HepG2 (cell line): ENCODE measurements at regions not wholly inside any gene's neighbourhood (a gene's known extent, or its start where the extent isn't known, plus 50 kb on each side); places are given as distances from the start of the nearest gene placed in this dataset.

Source experiments
- ATAC-seq: fragments of 200-7000 bp; cut with Tn5 transposase; 3 replicates; pipeline ENCODE4 v1.9.1; 2020; ENCODE audit warnings: mild to moderate bottlenecking, moderate library complexity
- BruUV-seq: library from RNA; stranded (reverse); fragments of 400-500 nt; replicated peaks from 2 replicates; lab custom pipeline; 2021; lab: Mats Ljungman, UMichigan
- CTCF ChIA-PET: fragments of 300-600 bp; formaldehyde crosslinking; extraction: SDS; loops from one replicate; lab custom pipeline; 2021; ENCODE audit warnings: low total read pairs, inconsistent platforms, low intra/inter-chr PET ratio; lab: Yijun Ruan, JAX
- POLR2A ChIA-PET: fragments of 350-600 bp; sonication (Branson Sonifier 250); formaldehyde crosslinking; loops from one replicate; lab custom pipeline; 2020; ENCODE audit warnings: antibody characterized with exemption, inconsistent platforms; lab: Yijun Ruan, JAX
- DNase-seq: peaks from one replicate; pipeline ENCODE4 v3.0.0-alpha.2; 2015; ENCODE audit warnings: low spot score
- FAIRE-seq: peaks from 3 replicates; lab custom pipeline; 2011; peaks lifted over from hg19 to GRCh38; lab: Jason Lieb, UNC
- H2AFZ ChIP-seq: one replicate; pipeline ENCODE4 v1.6.1; 2011; ENCODE audit warnings: low read length, inconsistent platforms
- H3K27ac ChIP-seq: fragments of 300-600 bp; 3 replicates; pipeline ENCODE4 v1.8.0; 2011; ENCODE audit warnings: mixed run types, mild to moderate bottlenecking, mixed read lengths, low read length, inconsistent platforms; ENCODE audit not compliant: insufficient read depth; ENCODE audit errors: extremely low read length
- H3K27me3 ChIP-seq, 2 experiments: fragments of 200-600 bp in 1 of 2; 2 replicates in 1 of 2; 3 replicates in 1 of 2; pipeline versions ENCODE4 v1.6.0 to v1.8.0; 2011; ENCODE audit warnings: low read length in 2 of 2, mild to moderate bottlenecking in 2 of 2, moderate library complexity in 2 of 2, inconsistent platforms in 1 of 2; ENCODE audit not compliant: insufficient read depth in 2 of 2, control insufficient read depth in 1 of 2
- H3K36me3 ChIP-seq, 2 experiments: fragments of 200-600 bp in 1 of 2; replicated peaks in 1 of 2; 2 replicates in 1 of 2; 3 replicates in 1 of 2; pipeline versions ENCODE4 v1.5.1 to v1.8.0; 2011; ENCODE audit warnings: low read length in 2 of 2, inconsistent platforms in 1 of 2; ENCODE audit not compliant: insufficient read depth in 2 of 2, control insufficient read depth in 1 of 2
- H3K4me1 ChIP-seq: 2 replicates; pipeline ENCODE4 v1.5.1; 2012; ENCODE audit warnings: low read length, inconsistent platforms; ENCODE audit not compliant: insufficient read depth
- H3K4me2 ChIP-seq: 2 replicates; pipeline ENCODE4 v1.6.0; 2011; ENCODE audit warnings: low read depth, low read length, inconsistent platforms
- H3K4me3 ChIP-seq, 3 experiments: fragments of 200-600 bp in 1 of 3; sonication (generic), shearing (Covaris generic) in 1 of 3; replicated peaks in 1 of 3; 2 replicates each; pipeline ENCODE4 v1.5.1; 2011 to 2016; ENCODE audit warnings: low read length in 3 of 3, inconsistent platforms in 2 of 3, low read depth in 2 of 3, mild to moderate bottlenecking in 2 of 3, control low read depth in 1 of 3, mixed read lengths in 1 of 3; ENCODE audit not compliant: insufficient read depth in 1 of 3
- H3K79me2 ChIP-seq: one replicate; pipeline ENCODE4 v1.6.1; 2011; ENCODE audit warnings: low read length, inconsistent platforms; ENCODE audit not compliant: insufficient read depth
- H3K9ac ChIP-seq: 2 replicates; pipeline ENCODE4 v1.6.0; 2011; ENCODE audit warnings: mild to moderate bottlenecking, low read depth, low read length, inconsistent platforms; ENCODE audit not compliant: insufficient read depth
- H3K9me3 ChIP-seq: 2 replicates; pipeline ENCODE4 v1.5.1; 2012; ENCODE audit warnings: mild to moderate bottlenecking, low read length
- H4K20me1 ChIP-seq: 2 replicates; pipeline ENCODE4 v1.6.0; 2011; ENCODE audit warnings: inconsistent platforms, mild to moderate bottlenecking, low read length, moderate library complexity; ENCODE audit not compliant: insufficient read depth
- ATF7 ChIP-seq, 2 experiments: fragments of 450-650 bp in 1 of 2; sonication (generic) in 1 of 2; formaldehyde crosslinking in 1 of 2; IDR thresholded peaks; 2 replicates each; pipeline versions ENCODE4 v1.4.0 to v1.6.1; 2016 to 2020; ENCODE audit warnings: antibody characterized with exemption in 1 of 2, mild to moderate bottlenecking in 1 of 2, missing genetic modification reagents in 1 of 2
- GLI4 ChIP-seq: sonication (generic); formaldehyde crosslinking; IDR thresholded peaks from 2 replicates; pipeline ENCODE4 v1.5.1; 2020; ENCODE audit warnings: missing genetic modification reagents, mild to moderate bottlenecking, moderate library complexity, borderline replicate concordance
- HNF4G ChIP-seq, 2 experiments: sonication (generic) in 1 of 2; formaldehyde crosslinking in 1 of 2; IDR thresholded peaks; 2 replicates each; pipeline versions ENCODE4 v1.4.0 to v1.6.1; 2011 to 2020; ENCODE audit warnings: borderline replicate concordance in 2 of 2, low read depth in 2 of 2, mild to moderate bottlenecking in 2 of 2, low read length in 1 of 2, missing genetic modification reagents in 1 of 2, moderate library complexity in 1 of 2
- HOXA3 ChIP-seq: sonication (generic); formaldehyde crosslinking; IDR thresholded peaks from 2 replicates; pipeline ENCODE4 v1.5.0; 2020; ENCODE audit warnings: missing genetic modification reagents
- LCORL ChIP-seq, 2 experiments: fragments of 450-650 bp in 1 of 2; sonication (generic) in 1 of 2; formaldehyde crosslinking in 1 of 2; IDR thresholded peaks; 2 replicates each; pipeline versions ENCODE4 v1.5.0 to v1.6.1; 2017 to 2020; ENCODE audit warnings: antibody characterized with exemption in 1 of 2, missing genetic modification reagents in 1 of 2
- MAFK ChIP-seq, 2 experiments: IDR thresholded peaks in 1 of 2; conservative IDR thresholded peaks in 1 of 2; 2 replicates each; pipeline ENCODE4 v1.6.1; 2011; ENCODE audit warnings: improper control_type of control experiment in 2 of 2, low read length in 2 of 2
- PRMT3 ChIP-seq: sonication (generic); formaldehyde crosslinking; IDR thresholded peaks from 2 replicates; pipeline ENCODE4 v1.8.1; 2022; ENCODE audit warnings: low read depth, mild to moderate bottlenecking, moderate library complexity, missing genetic modification reagents, borderline replicate concordance
- SMARCC2 ChIP-seq: fragments of 450-650 bp; IDR thresholded peaks from 2 replicates; pipeline ENCODE4 v1.6.1; 2017; ENCODE audit warnings: antibody characterized with exemption, mild to moderate bottlenecking
- SRSF1 ChIP-seq: fragments of 200-400 bp; formaldehyde crosslinking; optimal IDR thresholded peaks from 2 replicates; pipeline ENCODE3; 2017; ENCODE audit warnings: mild to moderate bottlenecking, low read depth, low read length, moderate library complexity
- STAT5B ChIP-seq: sonication (generic); formaldehyde crosslinking; IDR thresholded peaks from 2 replicates; pipeline ENCODE4 v1.4.0; 2020; ENCODE audit warnings: missing genetic modification reagents
- TEAD2 ChIP-seq: sonication (generic); formaldehyde crosslinking; IDR thresholded peaks from 2 replicates; pipeline ENCODE4 v1.9.0; 2021; ENCODE audit warnings: missing genetic modification reagents
- ZFX ChIP-seq: sonication (generic); formaldehyde crosslinking; IDR thresholded peaks from 2 replicates; pipeline ENCODE4 v1.4.0; 2020; ENCODE audit warnings: mild to moderate bottlenecking, low read depth, missing genetic modification reagents, moderate library complexity
- ZNF367 ChIP-seq: sonication (generic); formaldehyde crosslinking; IDR thresholded peaks from 2 replicates; pipeline ENCODE4 v1.4.0; 2020; ENCODE audit warnings: missing genetic modification reagents, borderline replicate concordance
- ZNF777 ChIP-seq: sonication (generic); formaldehyde crosslinking; IDR thresholded peaks from 2 replicates; pipeline ENCODE4 v1.4.0; 2020; ENCODE audit warnings: missing genetic modification reagents
- WGBS: methylation state at CpG from one replicate; pipeline ENCODE4 v1.1.6; 2017; ENCODE audit warnings: low lambda C conversion rate; 5-methylcytosine and 5-hydroxymethylcytosine counted together
- in situ Hi-C: cut with HindIII; loops from 2 replicates; pipeline ENCODE4 v1.10.0; 2017; ENCODE audit warnings: low pct_unique_long_range_greater_than_20kb; ENCODE audit not compliant: extremely low pct_ligation_motif_present
- intact Hi-C: fragments of 100-400 bp; cut with micrococcal nuclease; formaldehyde crosslinking; loops from one replicate; pipeline ENCODE4 v1.10.0; 2022; ENCODE audit not compliant: unreplicated experiment
- TF ChIP-seq, protein P1 (sequence below): sonication (generic); formaldehyde crosslinking; IDR thresholded peaks from 2 replicates; pipeline ENCODE4 v1.8.1; 2023; ENCODE audit warnings: mild to moderate bottlenecking, missing genetic modification reagents
- TF ChIP-seq, protein P2 (sequence below): sonication (generic); formaldehyde crosslinking; IDR thresholded peaks from 2 replicates; pipeline ENCODE4 v1.4.0; 2020; ENCODE audit warnings: missing genetic modification reagents
- TF ChIP-seq, protein P3 (sequence below): sonication (generic); formaldehyde crosslinking; IDR thresholded peaks from 2 replicates; pipeline ENCODE4 v1.5.0; 2020; ENCODE audit warnings: mild to moderate bottlenecking, missing genetic modification reagents, borderline replicate concordance
- TF ChIP-seq, protein P4 (sequence below): IDR thresholded peaks from 2 replicates; pipeline ENCODE4 v1.6.1; 2016; ENCODE audit warnings: low read depth, control low read depth

DNA sequence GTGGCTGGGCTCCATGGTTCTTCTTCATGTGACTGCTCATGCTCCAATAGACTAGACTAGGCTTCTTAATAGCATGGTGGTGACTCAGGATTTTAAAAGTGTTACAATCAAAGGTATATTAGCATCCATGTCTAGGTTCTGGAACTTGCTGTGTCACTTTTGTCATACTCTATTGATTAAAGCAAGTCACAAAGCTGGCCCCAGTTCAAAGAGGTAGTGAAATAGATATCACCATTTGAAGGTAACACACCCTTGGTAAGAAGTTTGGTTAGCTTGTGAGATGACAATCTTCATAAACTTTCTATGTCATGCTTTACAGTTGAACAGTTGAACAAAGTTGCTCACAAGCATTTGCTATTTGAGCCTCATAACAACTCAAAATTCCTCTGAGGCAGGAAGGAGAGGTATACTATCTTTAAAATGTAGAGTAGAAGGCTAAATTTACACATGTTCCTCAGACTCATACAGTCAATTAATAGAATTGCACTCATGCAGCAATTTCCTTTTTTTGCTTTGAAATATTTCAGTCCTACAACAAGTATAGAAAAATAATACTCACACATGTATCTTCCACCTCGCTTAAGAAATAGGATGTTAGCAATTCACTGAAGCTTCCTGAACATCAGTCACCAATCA is 56.8 kb upstream of the TMEM252 start (continued):
- no peak for TF ChIP-seq SRSF1
- TF ChIP-seq, protein P1, sequence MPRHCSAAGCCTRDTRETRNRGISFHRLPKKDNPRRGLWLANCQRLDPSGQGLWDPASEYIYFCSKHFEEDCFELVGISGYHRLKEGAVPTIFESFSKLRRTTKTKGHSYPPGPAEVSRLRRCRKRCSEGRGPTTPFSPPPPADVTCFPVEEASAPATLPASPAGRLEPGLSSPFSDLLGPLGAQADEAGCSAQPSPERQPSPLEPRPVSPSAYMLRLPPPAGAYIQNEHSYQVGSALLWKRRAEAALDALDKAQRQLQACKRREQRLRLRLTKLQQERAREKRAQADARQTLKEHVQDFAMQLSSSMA = no peak
- TF ChIP-seq STAT5B (CRISPR knock-in tag) = no peak
- no peak for TF ChIP-seq ZNF367 (CRISPR knock-in tag)

DNA sequence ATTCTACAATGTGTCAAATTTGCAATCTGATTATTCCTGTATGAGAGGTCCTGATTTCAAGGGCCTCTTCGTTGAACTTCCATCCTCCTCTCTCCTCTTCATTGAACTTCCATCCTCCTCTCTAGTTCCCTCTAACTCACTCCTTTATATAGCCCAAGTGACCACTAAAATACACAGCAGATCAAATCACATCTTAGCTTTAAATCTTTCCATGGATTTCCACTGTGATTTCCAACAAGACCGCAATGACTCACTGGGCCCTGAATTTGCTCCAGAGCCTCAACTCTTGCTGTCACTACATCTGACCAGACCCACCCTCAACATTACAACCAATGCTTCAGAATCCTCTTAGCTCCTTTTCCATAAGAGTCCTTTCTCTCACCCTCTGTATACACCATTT is 59.1 kb upstream of the TMEM252 start:
- WGBS = 31% methylated on average over 2 of the region's 2 CpGs
- no peak for ATAC-seq
- H3K9me3 ChIP-seq = no peaks in the 10 kb centered on the region
- in situ Hi-C loops (no loop called here), intact Hi-C loops (no loop called here)
- H2AFZ ChIP-seq = no peak overlapping the region
- no TSS peak for BruUV-seq
- no peaks in the 10 kb centered on the region for H3K36me3 ChIP-seq
- no peaks in the 10 kb centered on the region for H4K20me1 ChIP-seq
- H3K27ac ChIP-seq = no peak overlapping the region
- H3K9ac ChIP-seq = no peak overlapping the region
- H3K27me3 ChIP-seq = 0 out of 5 replicates have a peak, but pooled peaks cover 0 to 4% of the 10 kb centered on the region in 2 experiments
- ChIA-PET CTCF (no interaction called here), POLR2A (no interaction called here)
- H3K4me1 ChIP-seq = no peaks in the 10 kb centered on the region
- no peak overlapping the region for H3K4me3 ChIP-seq
- H3K79me2 ChIP-seq = no peaks in the 10 kb centered on the region
- no peak for FAIRE-seq
- H3K4me2 ChIP-seq = no peak overlapping the region
- no peak for DNase-seq
- TF ChIP-seq, protein P2, sequence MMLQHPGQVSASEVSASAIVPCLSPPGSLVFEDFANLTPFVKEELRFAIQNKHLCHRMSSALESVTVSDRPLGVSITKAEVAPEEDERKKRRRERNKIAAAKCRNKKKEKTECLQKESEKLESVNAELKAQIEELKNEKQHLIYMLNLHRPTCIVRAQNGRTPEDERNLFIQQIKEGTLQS = no peak
- TF ChIP-seq ATF7 (IDR thresholded peaks at IDR 0.05) (no peak), ATF7 (CRISPR knock-in tag; IDR thresholded peaks at IDR 0.05) (no peak), ZNF777 (CRISPR knock-in tag) (no peak), MAFK (conservative IDR thresholded peaks at IDR 0.05 in 1 of 2, IDR thresholded peaks at IDR 0.05 in 1 of 2; ENCODE audit: low read length in 2 of 2) (no peak), HOXA3 (CRISPR knock-in tag) (no peak), LCORL (IDR thresholded peaks at IDR 0.05) (no peak), LCORL (CRISPR knock-in tag; IDR thresholded peaks at IDR 0.05) (no peak), TEAD2 (no peak), HNF4G (IDR thresholded peaks at IDR 0.05; ENCODE audit: borderline replicate concordance, low read depth, low read length) (no peak), HNF4G (CRISPR knock-in tag; IDR thresholded peaks at IDR 0.05; ENCODE audit: borderline replicate concordance, low read depth) (no peak), ZFX (no peak), GLI4 (no peak), SMARCC2 (no peak), PRMT3 (CRISPR knock-in tag) (no peak)
- TF ChIP-seq, protein P3, sequence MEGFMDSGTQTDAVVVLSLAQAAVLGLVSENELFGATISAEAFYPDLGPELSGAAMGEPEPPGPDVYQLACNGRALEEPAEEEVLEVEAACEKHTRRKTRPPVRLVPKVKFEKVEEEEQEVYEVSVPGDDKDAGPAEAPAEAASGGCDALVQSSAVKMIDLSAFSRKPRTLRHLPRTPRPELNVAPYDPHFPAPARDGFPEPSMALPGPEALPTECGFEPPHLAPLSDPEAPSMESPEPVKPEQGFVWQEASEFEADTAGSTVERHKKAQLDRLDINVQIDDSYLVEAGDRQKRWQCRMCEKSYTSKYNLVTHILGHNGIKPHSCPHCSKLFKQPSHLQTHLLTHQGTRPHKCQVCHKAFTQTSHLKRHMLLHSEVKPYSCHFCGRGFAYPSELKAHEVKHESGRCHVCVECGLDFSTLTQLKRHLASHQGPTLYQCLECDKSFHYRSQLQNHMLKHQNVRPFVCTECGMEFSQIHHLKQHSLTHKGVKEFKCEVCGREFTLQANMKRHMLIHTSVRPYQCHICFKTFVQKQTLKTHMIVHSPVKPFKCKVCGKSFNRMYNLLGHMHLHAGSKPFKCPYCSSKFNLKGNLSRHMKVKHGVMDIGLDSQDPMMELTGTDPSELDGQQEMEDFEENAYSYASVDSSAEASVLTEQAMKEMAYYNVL (CRISPR knock-in tag) = no peak
- TF ChIP-seq, protein P4, sequence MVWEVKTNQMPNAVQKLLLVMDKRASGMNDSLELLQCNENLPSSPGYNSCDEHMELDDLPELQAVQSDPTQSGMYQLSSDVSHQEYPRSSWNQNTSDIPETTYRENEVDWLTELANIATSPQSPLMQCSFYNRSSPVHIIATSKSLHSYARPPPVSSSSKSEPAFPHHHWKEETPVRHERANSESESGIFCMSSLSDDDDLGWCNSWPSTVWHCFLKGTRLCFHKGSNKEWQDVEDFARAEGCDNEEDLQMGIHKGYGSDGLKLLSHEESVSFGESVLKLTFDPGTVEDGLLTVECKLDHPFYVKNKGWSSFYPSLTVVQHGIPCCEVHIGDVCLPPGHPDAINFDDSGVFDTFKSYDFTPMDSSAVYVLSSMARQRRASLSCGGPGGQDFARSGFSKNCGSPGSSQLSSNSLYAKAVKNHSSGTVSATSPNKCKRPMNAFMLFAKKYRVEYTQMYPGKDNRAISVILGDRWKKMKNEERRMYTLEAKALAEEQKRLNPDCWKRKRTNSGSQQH (CRISPR knock-in tag) = no peak
